NCI-H526 (cell line): ENCODE measurements at regions not wholly inside any gene's neighbourhood (a gene's known extent, or its start where the extent isn't known, plus 50 kb on each side); places are given as distances from the start of the nearest gene placed in this dataset.
"Not testable (repeated sequence)": the region's sequence is repeated elsewhere in the genome, so short reads cannot be mapped to it uniquely, and the experiment has no call there.

Experiments used
- DNase-seq, 2 experiments: peaks; one replicate each; lab custom pipeline; 2025; lab: John Stamatoyannopoulos, UW

GRCh38 chr13:74730556-74731331, 596.5 kb upstream of the KLF12 start:
- peak in 1 of 2 experiments; percentile 39 for DNase-seq

GRCh38 chr13:74726206-74726605, 592.0 kb upstream of the KLF12 start:
- DNase-seq = no peak

GRCh38 chr13:74718232-74718842, 584.1 kb upstream of the KLF12 start:
- not testable (repeated sequence) for DNase-seq

GRCh38 chr13:74715718-74716117, 581.5 kb upstream of the KLF12 start:
- no peak for DNase-seq

GRCh38 chr13:74710006-74710405, 575.8 kb upstream of the KLF12 start:
- no peak for DNase-seq

- no peak for DNase-seq
These were observed 575.0 kb upstream of the KLF12 start for GRCh38 chr13:74709226-74709625.

- DNase-seq = no peak
These were observed 574.4 kb upstream of the KLF12 start for GRCh38 chr13:74708629-74709028.

GRCh38 chr13:74707291-74707690, 573.1 kb upstream of the KLF12 start:
- no peak for DNase-seq

- no peak for DNase-seq
These were observed 572.6 kb upstream of the KLF12 start for GRCh38 chr13:74706801-74707200.

- DNase-seq = no peak
These were observed 571.2 kb upstream of the KLF12 start for GRCh38 chr13:74705438-74705837.

GRCh38 chr13:74703855-74704387, 569.7 kb upstream of the KLF12 start:
- no peak for DNase-seq

GRCh38 chr13:74696148-74696922, 562.1 kb upstream of the KLF12 start:
- peak in 1 of 2 experiments; percentile 4 for DNase-seq

- DNase-seq = peak in 1 of 2 experiments; percentile 22
These were observed 561.0 kb upstream of the KLF12 start for GRCh38 chr13:74695021-74695800.

- DNase-seq = no peak
These were observed 553.4 kb upstream of the KLF12 start for GRCh38 chr13:74687442-74688182.

- peak in 1 of 2 experiments; percentile 35 for DNase-seq
These were observed 549.2 kb upstream of the KLF12 start for GRCh38 chr13:74683411-74683810.

- no peak for DNase-seq
These were observed 548.5 kb upstream of the KLF12 start for GRCh38 chr13:74682746-74683145.

- no peak for DNase-seq
These were observed 547.7 kb upstream of the KLF12 start for GRCh38 chr13:74681891-74682290.

- DNase-seq = no peak
These were observed 544.2 kb upstream of the KLF12 start for GRCh38 chr13:74678308-74678965.

GRCh38 chr13:74675972-74676371, 541.8 kb upstream of the KLF12 start:
- no peak for DNase-seq

GRCh38 chr13:74675182-74675581, 541.0 kb upstream of the KLF12 start:
- DNase-seq = no peak
